PC-9 (cell line): ENCODE measurements at regions not wholly inside any gene's neighbourhood (a gene's known extent, or its start where the extent isn't known, plus 50 kb on each side); places are given as distances from the start of the nearest gene placed in this dataset.

Experiments used
- EZH2 ChIP-seq: fragments of 200-600 bp; sonication (generic); IDR thresholded peaks from 2 replicates; pipeline ENCODE4 v1.8.0; 2017; ENCODE audit warnings: antibody characterized with exemption, low read depth
- TF ChIP-seq, protein P1 (sequence below): fragments of 200-600 bp; sonication (generic); conservative IDR thresholded peaks from 2 replicates; pipeline ENCODE4 v1.6.1; 2017; ENCODE audit warnings: mixed run types, antibody characterized with exemption, mild to moderate bottlenecking, moderate library complexity

DNA sequence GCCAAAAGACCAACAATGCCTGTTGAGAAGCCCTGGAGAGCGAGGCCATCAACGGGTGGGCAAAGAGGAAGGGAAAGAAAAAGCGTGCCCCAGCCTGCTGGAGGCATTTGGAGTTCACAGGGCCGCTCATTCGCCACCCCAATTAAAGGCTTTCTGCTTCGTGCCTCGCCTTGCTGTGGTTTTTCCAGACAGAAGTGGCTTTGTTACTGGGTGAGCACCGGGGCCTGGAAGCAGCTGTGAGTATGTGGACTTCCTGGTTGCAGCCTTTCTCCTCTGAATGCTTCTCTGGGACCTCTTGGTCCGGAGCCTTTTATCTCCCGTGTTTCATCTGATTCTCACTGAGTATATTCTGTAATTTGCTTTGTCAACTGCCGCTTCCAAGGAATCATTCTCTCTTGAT, 118.1 kb upstream of the EGR2 start:
- TF ChIP-seq, protein P1, sequence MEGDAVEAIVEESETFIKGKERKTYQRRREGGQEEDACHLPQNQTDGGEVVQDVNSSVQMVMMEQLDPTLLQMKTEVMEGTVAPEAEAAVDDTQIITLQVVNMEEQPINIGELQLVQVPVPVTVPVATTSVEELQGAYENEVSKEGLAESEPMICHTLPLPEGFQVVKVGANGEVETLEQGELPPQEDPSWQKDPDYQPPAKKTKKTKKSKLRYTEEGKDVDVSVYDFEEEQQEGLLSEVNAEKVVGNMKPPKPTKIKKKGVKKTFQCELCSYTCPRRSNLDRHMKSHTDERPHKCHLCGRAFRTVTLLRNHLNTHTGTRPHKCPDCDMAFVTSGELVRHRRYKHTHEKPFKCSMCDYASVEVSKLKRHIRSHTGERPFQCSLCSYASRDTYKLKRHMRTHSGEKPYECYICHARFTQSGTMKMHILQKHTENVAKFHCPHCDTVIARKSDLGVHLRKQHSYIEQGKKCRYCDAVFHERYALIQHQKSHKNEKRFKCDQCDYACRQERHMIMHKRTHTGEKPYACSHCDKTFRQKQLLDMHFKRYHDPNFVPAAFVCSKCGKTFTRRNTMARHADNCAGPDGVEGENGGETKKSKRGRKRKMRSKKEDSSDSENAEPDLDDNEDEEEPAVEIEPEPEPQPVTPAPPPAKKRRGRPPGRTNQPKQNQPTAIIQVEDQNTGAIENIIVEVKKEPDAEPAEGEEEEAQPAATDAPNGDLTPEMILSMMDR, result no peak
- no peak for TF ChIP-seq EZH2
